SK-N-MC (cell line): ENCODE measurements at regions not wholly inside any gene's neighbourhood (a gene's known extent, or its start where the extent isn't known, plus 50 kb on each side); places are given as distances from the start of the nearest gene placed in this dataset.

Experiments used
- EZH2 ChIP-seq: fragments of 200-600 bp; sonication (generic); IDR thresholded peaks from one replicate; pipeline ENCODE4 v1.6.1; 2017; ENCODE audit warnings: antibody characterized with exemption
- FOXP2 ChIP-seq: optimal IDR thresholded peaks from 2 replicates; pipeline ENCODE3; 2011; ENCODE audit warnings: mild to moderate bottlenecking, moderate library complexity; ENCODE audit not compliant: insufficient read depth; ENCODE audit errors: extremely low read length, control extremely low read depth
- POLR2AphosphoS5 ChIP-seq: IDR thresholded peaks from 2 replicates; pipeline ENCODE4 v1.6.1; 2012; ENCODE audit warnings: mild to moderate bottlenecking, low read depth, low read length, borderline replicate concordance

DNA sequence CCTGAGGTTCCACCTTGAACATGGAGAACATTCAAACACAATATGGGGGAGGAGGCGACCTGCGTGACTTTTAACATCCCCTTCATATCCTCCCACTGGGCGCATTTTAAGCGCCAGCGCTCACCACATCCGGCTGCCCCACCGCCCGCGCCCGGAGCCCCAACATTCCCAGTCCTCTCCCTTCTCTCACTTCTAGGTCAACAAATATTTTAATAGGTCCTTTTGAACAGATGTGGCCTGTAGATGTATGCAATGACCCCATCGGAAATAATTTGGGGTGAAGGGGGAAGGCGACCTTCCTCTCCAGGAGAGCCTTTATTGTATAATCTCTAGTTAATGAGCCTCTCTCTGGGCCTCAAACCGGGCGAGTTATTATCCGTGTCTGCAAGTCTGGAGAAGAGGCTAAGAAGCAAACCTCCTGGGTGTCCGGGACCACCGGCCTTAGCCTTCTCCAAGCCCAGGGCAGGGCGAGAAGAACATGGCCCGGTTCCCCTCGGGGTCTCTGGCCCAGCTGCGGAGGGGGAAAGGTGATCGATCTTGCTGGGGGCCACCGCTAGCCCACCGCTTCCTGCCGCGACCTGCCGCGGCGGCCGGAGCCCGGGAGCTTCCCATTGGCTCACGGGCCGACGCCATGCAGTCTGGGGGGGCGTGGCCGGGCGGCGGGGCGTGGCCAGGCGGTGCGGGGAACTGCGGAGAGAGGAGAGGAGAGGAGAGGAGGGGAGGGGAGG, 83.2 kb upstream of the HMGA2 start:
- TF ChIP-seq POLR2AphosphoS5: peak; percentile 63
- TF ChIP-seq EZH2: no peak
- TF ChIP-seq FOXP2: no peak
